Vagina (tissue), 2 donors: ENCODE measurements at regions not wholly inside any gene's neighbourhood (a gene's known extent, or its start where the extent isn't known, plus 50 kb on each side); places are given as distances from the start of the nearest gene placed in this dataset.

Experiments used
- DNase-seq, 2 donors: peaks; one replicate each; pipeline ENCODE4 v3.0.0-alpha.2; 2017; ENCODE audit errors: extremely low spot score in 2 of 2
- H3K27ac ChIP-seq: fragments of 200-600 bp; sonication (generic); one replicate; pipeline ENCODE4 v1.5.1; 2019
- H3K27me3 ChIP-seq: fragments of 200-600 bp; sonication (generic); one replicate; pipeline ENCODE4 v1.5.1; 2019
- H3K36me3 ChIP-seq, 2 donors: fragments of 200-600 bp; sonication (generic); one replicate each; pipeline ENCODE4 v1.5.1; 2017 to 2019
- H3K4me1 ChIP-seq: fragments of 200-600 bp; sonication (generic); one replicate; pipeline ENCODE4 v1.5.1; 2019
- H3K4me3 ChIP-seq, 2 donors: fragments of 200-600 bp; sonication (generic); 1 replicate in 1 of 2; 2 replicates in 1 of 2; pipeline ENCODE4 v1.5.1; 2016 to 2019
- H3K9me3 ChIP-seq: fragments of 200-600 bp; sonication (generic); one replicate; pipeline ENCODE4 v1.5.1; 2019
- CTCF ChIP-seq, 3 experiments: fragments of 450-650 bp in 2 of 3; fragments of 200-600 bp in 1 of 3; sonication (generic) in 1 of 3; IDR thresholded peaks; one replicate each; pipeline ENCODE4 v1.5.1; 2017 to 2019; ENCODE audit warnings: antibody characterized with exemption in 3 of 3, mild to moderate bottlenecking in 2 of 3, moderate library complexity in 2 of 3
- POLR2A ChIP-seq, 2 donors: fragments of 450-650 bp; IDR thresholded peaks; one replicate each; pipeline ENCODE4 v1.6.1; 2017; ENCODE audit warnings: antibody characterized with exemption in 2 of 2, mild to moderate bottlenecking in 2 of 2, moderate library complexity in 2 of 2
- POLR2AphosphoS5 ChIP-seq, 2 donors: sonication (generic); formaldehyde crosslinking; IDR thresholded peaks; one replicate each; pipeline ENCODE4 v1.9.0; 2017; ENCODE audit warnings: antibody characterized with exemption in 2 of 2, mild to moderate bottlenecking in 2 of 2, low read depth in 1 of 2; ENCODE audit not compliant: insufficient read depth in 1 of 2
- intact Hi-C: fragments of 100-400 bp; cut with DNase I; formaldehyde crosslinking; loops from one replicate; pipeline ENCODE4 v1.15.1; 2023

- no peaks in the 10 kb centered on the region for H3K36me3 ChIP-seq
- TF ChIP-seq POLR2A (IDR thresholded peaks at IDR 0.05) (no peak), POLR2AphosphoS5 (IDR thresholded peaks at IDR 0.05; ENCODE audit: insufficient read depth in 1 of 2, low read depth in 1 of 2) (no peak)
- DNase-seq = no peak
- no peaks in the 10 kb centered on the region for H3K27me3 ChIP-seq
- H3K9me3 ChIP-seq = no peaks in the 10 kb centered on the region
- intact Hi-C loops = no loop called here
- peaks cover 5% of the 10 kb centered on the region for H3K4me1 ChIP-seq
- no peak overlapping the region for H3K27ac ChIP-seq
- H3K4me3 ChIP-seq = no peak overlapping the region
Observed at GRCh38 chr1:47557066-47557465, 119.2 kb downstream of the FOXD2 start.

GRCh38 chr1:47558601-47559593, 121.1 kb downstream of the FOXD2 start:
- H3K9me3 ChIP-seq = no peaks in the 10 kb centered on the region
- H3K4me1 ChIP-seq = peaks cover 5% of the 10 kb centered on the region
- intact Hi-C loops = no loop called here
- no peak for DNase-seq
- H3K36me3 ChIP-seq = no peaks in the 10 kb centered on the region
- no peak overlapping the region for H3K27ac ChIP-seq
- no peak overlapping the region for H3K4me3 ChIP-seq
- no peaks in the 10 kb centered on the region for H3K27me3 ChIP-seq
- TF ChIP-seq POLR2AphosphoS5 (IDR thresholded peaks at IDR 0.05; ENCODE audit: insufficient read depth in 1 of 2, low read depth in 1 of 2) (no peak), POLR2A (IDR thresholded peaks at IDR 0.05) (no peak), CTCF (IDR thresholded peaks at IDR 0.05) (no peak)

- H3K4me1 ChIP-seq = peaks cover 5% of the 10 kb centered on the region
- no peaks in the 10 kb centered on the region for H3K36me3 ChIP-seq
- DNase-seq = no peak
- intact Hi-C loops = no loop called here
- H3K9me3 ChIP-seq = no peaks in the 10 kb centered on the region
- H3K27me3 ChIP-seq = no peaks in the 10 kb centered on the region
- TF ChIP-seq POLR2A (IDR thresholded peaks at IDR 0.05) (no peak), CTCF (IDR thresholded peaks at IDR 0.05) (no peak), POLR2AphosphoS5 (IDR thresholded peaks at IDR 0.05; ENCODE audit: insufficient read depth in 1 of 2, low read depth in 1 of 2) (no peak)
- no peak overlapping the region for H3K27ac ChIP-seq
- H3K4me3 ChIP-seq = no peak overlapping the region
Observed at GRCh38 chr1:47559944-47560695, 122.3 kb downstream of the FOXD2 start.

- peaks cover 5% of the 10 kb centered on the region for H3K4me1 ChIP-seq
- TF ChIP-seq CTCF (IDR thresholded peaks at IDR 0.05) = no peak
- no peak for TF ChIP-seq POLR2AphosphoS5 (IDR thresholded peaks at IDR 0.05; ENCODE audit: insufficient read depth in 1 of 2, low read depth in 1 of 2)
- TF ChIP-seq POLR2A (IDR thresholded peaks at IDR 0.05) = no peak
- H3K27me3 ChIP-seq = no peaks in the 10 kb centered on the region
Observed at GRCh38 chr1:47561523-47562007, 123.7 kb downstream of the FOXD2 start.

GRCh38 chr1:47562147-47562546, 124.3 kb downstream of the FOXD2 start:
- Histone ChIP-seq H3K9me3 (no peaks in the 10 kb centered on the region), H3K27ac (no peak overlapping the region), H3K4me1 (peaks cover 5% of the 10 kb centered on the region), H3K4me3 (no peak overlapping the region), H3K27me3 (no peaks in the 10 kb centered on the region), H3K36me3 (no peaks in the 10 kb centered on the region)
- TF ChIP-seq POLR2AphosphoS5 (IDR thresholded peaks at IDR 0.05; ENCODE audit: insufficient read depth in 1 of 2, low read depth in 1 of 2) = no peak
- no peak for TF ChIP-seq POLR2A (IDR thresholded peaks at IDR 0.05)
- TF ChIP-seq CTCF (IDR thresholded peaks at IDR 0.05) = no peak
- no peak for DNase-seq
- intact Hi-C loops = no loop called here

More at GRCh38 chr1:47561523-47562007, 123.7 kb downstream of the FOXD2 start:
- H3K36me3 ChIP-seq = no peaks in the 10 kb centered on the region
- H3K9me3 ChIP-seq = no peaks in the 10 kb centered on the region
- H3K27ac ChIP-seq = no peak overlapping the region
- intact Hi-C loops = no loop called here
- DNase-seq = no peak
- H3K4me3 ChIP-seq = no peak overlapping the region
